Inflammatory macrophage treated with lipopolysaccharide for 4 hours (primary cell): ENCODE measurements at regions not wholly inside any gene's neighbourhood (a gene's known extent, or its start where the extent isn't known, plus 50 kb on each side); places are given as distances from the start of the nearest gene placed in this dataset.
A peak's percentile ranks its signal among the peaks of the same experiment; 100 is the strongest.

Source experiments
- DNase-seq: peaks from one replicate; pipeline ENCODE4 v3.0.0-alpha.2; 2020

DNA sequence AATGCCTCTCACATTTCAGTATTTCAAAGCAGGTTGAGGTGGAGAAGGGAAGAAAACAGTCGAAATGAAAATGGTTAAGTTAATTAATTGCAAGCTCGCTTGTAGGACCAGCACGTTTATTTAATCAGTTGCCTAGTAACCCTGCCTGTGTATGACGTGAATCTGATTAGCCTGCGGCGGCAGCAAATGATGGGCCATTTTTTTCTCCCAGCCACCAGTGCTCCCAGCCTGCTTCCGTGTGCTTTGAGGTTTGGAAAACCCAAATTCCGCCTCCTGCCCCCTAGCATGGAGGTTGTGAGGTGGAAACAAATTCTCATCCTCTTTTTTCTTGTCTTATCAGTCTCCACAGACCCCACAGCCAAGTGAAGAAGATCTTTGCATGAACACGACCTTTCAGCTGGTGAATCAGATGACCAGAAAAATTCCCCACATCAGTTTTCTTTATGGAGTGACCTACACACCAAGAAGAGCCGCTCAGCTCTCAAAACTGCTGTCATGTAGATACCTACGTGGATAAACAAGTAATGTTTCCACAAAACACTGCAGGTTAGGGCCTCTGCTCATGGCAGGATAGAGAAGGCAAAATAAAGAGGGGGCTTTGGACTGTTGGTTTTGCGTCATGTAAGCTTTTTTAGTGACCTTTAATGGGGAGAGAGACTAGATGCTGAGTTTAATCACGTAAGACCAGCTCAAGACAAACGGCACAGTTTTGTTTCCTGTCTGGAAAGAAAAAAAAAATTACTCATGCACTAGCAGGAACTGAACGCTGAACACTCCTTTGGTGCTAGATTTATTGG, 572.9 kb upstream of the NOX3 start:
- peak; percentile 12 for DNase-seq

DNA sequence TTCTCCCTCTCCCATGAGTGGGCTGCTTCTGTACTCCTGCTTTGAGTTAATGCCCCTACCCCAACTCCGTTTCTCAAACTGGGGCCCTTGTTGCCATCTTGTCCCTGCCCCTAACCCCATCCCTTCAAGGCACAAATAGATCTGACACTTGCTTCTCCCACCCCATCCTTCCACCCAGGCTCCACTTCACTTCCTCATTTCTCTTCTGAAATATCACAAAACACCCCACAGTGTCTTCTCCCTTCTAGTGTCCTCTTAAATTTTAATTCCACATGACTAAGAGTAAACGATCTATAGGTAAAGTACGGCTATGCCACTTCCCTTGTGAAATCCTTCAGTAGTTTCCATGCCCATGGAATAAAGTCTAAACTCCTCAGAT, 571.6 kb upstream of the NOX3 start:
- DNase-seq, result no peak

DNA sequence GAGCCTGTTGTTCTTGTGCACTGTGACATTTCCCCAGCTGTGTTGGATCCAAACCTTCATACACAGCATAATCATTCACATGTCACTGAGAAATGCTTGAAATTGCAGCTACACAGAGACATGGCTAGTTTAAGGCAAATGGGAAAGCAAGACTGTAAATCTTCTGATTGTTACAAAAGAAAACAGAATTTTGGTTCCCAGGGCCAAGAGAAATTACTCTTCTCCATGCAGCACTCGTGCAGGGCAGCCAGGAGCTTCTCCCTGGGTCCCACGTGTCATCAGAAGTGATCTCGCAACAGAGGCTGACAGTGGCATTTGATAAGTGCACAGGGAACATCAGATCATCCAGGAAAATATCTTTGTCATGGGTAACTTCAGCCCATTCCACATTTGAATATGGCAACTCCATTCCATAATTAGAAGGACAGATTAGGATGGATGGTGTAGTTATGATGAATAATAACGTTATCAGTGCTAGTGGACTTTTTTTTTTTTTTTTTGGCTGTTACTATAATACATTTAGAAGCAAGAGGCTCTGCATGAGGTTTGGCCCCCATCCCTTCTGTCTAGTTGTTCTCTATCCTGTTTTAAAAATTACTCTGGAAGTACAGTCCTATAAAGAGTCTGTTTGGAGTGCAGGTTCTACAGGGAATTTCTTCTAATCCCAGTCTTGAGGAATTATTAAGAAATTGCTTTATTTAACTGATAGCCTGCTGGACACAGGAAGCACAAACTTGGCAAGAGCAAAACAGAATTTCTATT, 571.0 kb upstream of the NOX3 start:
- DNase-seq, result no peak

- DNase-seq, result no peak
Observed at GRCh38 chr6:156024339-156024738, 568.7 kb upstream of the NOX3 start.

DNA sequence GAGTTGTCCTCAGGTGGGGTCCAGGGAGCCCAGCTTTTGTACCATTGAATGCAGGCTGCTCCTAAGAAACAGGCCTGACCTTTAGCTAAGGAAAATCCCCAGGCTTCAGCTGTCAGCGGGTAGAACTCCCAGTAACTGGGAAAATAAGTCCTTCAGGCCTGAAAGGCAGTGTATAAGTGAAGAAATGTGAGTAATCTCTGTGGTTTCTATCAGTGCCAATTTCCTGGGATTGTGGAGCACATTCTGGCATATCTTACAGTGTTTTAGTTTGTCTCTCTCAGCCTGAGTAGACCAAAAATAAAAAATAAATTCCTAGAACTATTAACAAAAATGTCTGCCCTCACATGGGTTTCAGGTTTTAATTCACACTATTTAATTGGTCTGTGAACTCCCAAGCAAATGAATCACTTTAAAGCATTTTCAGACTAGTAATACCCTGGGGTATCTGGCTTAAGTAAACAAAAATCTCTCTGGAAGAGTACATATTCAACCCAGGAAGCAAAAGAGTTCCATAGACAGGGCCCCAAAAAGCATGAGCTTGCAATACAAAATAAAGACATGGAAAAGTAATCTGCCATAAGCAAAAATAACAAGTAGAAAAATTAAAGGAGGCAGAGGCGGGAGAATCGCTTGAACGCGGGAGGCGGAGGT, 566.2 kb upstream of the NOX3 start:
- DNase-seq, result no peak

- DNase-seq, result no peak
Observed at GRCh38 chr6:156017838-156018237, 562.2 kb upstream of the NOX3 start.

DNA sequence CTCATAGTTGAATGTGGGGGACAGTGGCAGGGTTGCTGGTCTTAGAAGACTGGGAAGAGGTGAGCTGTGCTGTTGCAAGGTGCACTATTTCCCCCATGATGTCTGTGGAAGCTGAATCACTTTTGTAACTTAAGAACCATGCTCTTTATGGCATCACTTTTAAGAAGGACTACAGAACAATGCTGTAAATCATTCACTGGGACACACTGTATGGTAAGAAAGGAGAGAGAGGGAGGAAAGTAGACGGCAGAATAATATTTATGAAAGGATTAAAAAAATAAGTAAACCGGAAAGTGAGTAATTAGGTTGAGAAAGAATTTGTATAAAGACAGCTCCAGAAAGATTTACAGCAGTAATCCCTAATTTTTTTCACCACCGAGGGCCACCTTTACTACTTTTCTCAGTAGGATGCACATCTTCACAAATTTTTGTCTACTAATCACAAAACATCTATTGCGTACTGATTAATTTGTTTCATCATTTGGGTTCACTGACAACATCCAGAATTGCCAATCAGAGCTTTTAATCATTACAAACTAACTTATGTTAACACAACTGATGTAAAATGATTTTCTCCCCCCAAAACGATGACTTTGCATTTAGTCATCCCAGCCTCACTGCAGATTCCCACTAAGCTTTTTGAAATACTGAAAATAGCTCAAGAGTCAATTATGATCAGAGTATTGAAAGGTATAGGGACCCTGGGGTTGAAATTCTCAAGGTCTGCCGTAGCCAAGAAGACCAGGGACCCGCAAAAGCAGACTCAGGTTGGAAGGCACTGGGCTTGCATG, 560.7 kb upstream of the NOX3 start:
- DNase-seq, result no peak

- no peak for DNase-seq
Observed at GRCh38 chr6:156013155-156013554, 557.5 kb upstream of the NOX3 start.

GRCh38 chr6:156009656-156010055, 554.0 kb upstream of the NOX3 start:
- DNase-seq, result peak; percentile 9

- no peak for DNase-seq
Observed at GRCh38 chr6:156004796-156005195, 549.2 kb upstream of the NOX3 start.

DNA sequence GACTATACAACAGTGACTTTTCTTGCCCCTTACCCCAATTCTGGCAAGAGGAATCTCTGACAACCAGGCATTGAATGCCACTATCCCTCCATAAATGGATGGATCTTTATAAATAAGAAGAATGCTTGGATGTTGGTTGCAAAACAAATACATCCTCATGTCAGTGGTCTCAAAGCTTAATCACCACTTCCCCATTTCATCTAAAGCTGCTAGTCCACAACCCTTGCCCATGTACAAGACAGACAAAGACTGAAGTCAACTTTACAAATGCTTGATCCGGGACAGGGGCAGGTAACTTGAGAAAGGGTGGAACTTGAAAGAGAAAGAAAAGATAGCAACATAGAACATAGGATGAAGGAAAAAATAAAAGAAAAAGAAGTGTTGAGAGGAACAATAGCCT, 540.5 kb upstream of the NOX3 start:
- DNase-seq, result no peak

DNA sequence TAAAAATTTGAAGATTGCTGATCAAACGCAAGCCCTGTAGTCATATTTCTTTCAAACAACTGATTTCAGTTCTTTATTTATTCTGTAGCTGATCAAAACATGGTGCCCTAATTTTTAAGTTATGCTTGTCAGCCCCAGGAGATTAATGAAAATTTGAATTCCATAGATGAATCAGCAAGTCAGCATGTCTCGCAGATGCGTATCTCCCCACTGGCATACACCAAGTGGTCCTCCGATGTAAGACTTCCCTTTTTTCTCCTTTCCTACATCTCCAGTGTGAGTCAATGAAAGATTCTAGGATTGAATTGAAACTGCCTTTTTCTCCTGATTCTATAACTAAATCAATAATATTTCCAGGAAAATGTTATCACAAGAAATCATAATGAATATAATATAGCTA, 539.6 kb upstream of the NOX3 start:
- no peak for DNase-seq

DNA sequence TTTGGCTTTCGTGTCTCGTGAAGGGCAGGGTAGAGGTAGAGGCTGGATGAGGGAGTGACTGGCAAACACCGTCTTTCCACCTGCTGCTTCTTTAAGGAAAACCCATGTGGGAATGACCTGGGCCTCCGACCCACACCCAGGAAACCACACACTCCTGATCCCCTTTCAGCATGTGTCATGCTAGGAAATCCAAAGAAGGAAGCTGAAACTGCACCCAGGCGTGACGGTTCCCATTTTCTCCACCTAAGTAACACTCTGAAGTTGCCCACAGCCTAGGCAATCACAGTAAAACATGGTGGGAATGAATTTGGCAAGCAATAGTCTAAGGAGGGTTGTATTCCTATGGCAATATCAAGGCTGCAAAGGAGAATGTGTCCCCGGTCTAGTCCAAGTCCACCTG, 538.4 kb upstream of the NOX3 start:
- DNase-seq, result peak; percentile 38

DNA sequence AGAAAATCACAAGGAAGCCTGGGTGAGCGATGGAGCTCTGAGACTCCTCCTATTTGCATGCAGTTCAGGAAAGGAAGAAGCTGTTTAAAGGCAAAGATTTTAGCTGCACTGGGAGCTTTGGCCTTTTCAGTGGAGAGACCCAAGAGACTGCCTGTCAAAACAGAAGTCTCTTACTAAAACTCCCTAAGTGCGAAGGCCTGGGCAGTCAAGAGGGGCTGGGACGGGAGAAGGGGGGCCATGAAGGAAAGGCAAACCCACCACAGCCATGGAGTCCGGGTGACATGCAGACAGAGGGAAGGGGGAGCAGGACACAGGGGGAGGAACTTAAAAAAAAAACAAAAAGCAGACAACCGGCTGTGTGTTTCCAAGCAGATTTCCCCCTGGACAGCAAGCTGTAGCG, 537.6 kb upstream of the NOX3 start:
- no peak for DNase-seq

- no peak for DNase-seq
Observed at GRCh38 chr6:155985660-155986138, 530.1 kb upstream of the NOX3 start.

GRCh38 chr6:155980768-155981079, 525.1 kb upstream of the NOX3 start:
- no peak for DNase-seq

- DNase-seq, result no peak
Observed at GRCh38 chr6:155980014-155980767, 524.6 kb upstream of the NOX3 start.

DNA sequence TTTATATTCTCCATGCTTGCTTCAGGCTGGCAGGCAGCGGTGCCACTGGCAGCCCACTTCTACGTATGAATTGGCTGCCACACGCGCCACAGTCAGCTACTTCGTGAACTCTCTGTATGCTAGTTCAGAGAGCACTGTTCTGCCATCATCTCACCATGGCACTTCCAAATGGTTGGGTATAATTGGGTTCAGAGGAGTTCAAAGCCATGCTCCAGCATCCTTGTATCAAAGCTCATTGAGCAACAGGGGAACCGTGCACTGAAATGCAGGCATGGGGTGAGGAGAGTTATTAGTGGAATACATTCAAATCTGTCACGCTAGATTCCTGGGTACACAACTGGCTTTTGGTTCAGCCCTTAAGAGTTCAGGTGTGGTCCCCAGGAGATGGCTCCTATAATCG, 519.9 kb upstream of the NOX3 start:
- no peak for DNase-seq

DNA sequence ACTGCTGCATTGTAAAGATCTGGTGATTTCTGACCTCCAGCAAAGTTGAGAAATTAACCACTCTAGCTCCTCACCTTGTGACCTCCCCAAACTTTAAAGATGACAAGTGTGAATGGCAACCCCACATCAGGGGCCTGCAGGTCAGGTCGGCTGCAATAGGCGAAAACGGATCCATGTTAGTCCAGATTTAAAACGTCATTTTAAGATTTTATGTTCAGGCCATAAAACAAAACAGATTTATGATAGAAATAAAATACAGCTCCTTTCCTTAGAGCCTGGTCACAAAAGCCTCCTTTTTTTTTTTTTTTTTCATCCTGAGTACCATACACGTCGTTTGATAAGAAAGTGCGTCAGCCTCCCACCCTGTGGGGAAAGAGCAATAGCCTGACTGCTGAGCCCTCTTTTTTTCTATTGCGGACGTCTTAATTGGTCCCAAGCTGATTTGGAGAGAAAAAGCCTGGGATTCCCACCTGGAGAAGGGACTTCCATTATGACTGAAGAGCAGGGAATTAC, 519.2 kb upstream of the NOX3 start:
- no peak for DNase-seq

DNA sequence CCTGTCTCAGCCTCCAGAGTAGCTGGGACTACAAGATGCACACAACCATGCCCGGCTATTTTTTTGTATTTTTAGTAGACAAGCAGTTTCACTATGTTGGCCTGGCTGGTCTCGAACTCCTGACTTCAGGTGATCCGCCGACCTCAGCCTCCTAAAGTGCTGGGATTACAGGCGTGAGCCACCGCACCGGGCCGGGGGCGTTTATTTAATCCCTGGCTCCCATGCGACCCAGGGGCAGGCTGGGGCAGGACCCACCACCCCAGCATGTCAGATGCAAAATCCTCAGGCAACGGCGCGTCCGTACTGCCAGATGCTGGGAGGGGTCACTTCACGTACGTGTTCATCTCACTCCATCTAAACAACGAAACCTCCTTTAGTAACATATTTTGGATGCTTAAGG, 518.7 kb upstream of the NOX3 start:
- DNase-seq, result no peak

- DNase-seq, result no peak
Observed at GRCh38 chr6:155970876-155971708, 515.5 kb upstream of the NOX3 start.
